ENCODE measurements at regions not wholly inside any gene's neighbourhood (a gene's known extent, or its start where the extent isn't known, plus 50 kb on each side); places are given as distances from the start of the nearest gene placed in this dataset.

DNA sequence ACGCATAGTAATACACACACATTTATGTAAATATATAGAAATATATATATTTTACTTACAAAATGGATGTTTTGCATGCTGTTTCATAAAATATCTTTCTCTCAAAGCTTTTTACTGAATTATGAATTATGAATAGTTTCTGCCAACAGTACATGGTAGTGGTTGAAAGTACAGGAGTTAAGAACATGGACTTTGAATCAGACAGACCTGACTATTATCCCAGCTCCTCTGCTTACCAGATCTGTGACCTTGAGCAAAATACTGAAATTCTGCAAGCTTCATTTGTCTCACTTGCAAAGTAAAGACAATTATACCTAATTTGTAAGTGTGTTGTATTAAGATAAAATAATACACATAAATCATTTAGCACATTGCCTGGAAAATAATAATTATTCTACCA lies 459.5 kb downstream of the EPM2A start:
- H3K36me3 ChIP-seq, result no peaks in the 10 kb centered on the region
- ATAC-seq (no peak), DNase-seq (no peak), FAIRE-seq (no peak)
- H3K4me3 ChIP-seq, result no peak overlapping the region
- no peaks in the 10 kb centered on the region for H3K4me1 ChIP-seq
- no peaks in the 10 kb centered on the region for H3K27me3 ChIP-seq
- WGBS, 2 donors, result 90% methylated on average over 1 of the region's 1 CpG
- H3K9me3 ChIP-seq, result no peaks in the 10 kb centered on the region
- TF ChIP-seq, protein P1, sequence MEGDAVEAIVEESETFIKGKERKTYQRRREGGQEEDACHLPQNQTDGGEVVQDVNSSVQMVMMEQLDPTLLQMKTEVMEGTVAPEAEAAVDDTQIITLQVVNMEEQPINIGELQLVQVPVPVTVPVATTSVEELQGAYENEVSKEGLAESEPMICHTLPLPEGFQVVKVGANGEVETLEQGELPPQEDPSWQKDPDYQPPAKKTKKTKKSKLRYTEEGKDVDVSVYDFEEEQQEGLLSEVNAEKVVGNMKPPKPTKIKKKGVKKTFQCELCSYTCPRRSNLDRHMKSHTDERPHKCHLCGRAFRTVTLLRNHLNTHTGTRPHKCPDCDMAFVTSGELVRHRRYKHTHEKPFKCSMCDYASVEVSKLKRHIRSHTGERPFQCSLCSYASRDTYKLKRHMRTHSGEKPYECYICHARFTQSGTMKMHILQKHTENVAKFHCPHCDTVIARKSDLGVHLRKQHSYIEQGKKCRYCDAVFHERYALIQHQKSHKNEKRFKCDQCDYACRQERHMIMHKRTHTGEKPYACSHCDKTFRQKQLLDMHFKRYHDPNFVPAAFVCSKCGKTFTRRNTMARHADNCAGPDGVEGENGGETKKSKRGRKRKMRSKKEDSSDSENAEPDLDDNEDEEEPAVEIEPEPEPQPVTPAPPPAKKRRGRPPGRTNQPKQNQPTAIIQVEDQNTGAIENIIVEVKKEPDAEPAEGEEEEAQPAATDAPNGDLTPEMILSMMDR (IDR thresholded peaks at IDR 0.05), result no peak
- no peak overlapping the region for H3K27ac ChIP-seq
- intact Hi-C loops (cut with DNase I), result no loop called here

DNA sequence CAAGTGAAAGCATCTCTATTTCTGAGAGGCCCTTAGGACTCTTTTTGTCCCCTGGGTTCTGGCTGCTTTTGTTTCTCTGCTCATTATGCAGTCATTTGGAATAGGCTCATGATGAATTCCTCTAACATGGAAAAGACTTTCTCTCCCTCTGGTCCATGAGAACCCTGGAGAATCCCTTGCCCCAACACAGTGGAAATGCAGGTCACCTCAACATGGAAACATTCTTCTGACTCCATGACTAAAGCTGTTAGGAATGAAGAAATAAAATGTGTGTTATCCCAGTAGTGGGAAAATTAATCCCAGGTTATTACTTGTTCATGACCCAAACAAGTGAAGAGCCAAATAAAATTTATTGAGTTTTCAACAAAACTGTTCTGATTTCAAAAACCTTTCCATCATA lies 458.6 kb downstream of the EPM2A start:
- no peak overlapping the region for H3K4me3 ChIP-seq
- H3K27me3 ChIP-seq, result no peaks in the 10 kb centered on the region
- H3K27ac ChIP-seq, result no peak overlapping the region
- no peaks in the 10 kb centered on the region for H3K36me3 ChIP-seq
- ATAC-seq (no peak), DNase-seq (no peak), FAIRE-seq (no peak)
- H3K9me3 ChIP-seq, result no peaks in the 10 kb centered on the region
- TF ChIP-seq, protein P1 (IDR thresholded peaks at IDR 0.05), result no peak
- intact Hi-C loops (cut with DNase I), result no loop called here
- H3K4me1 ChIP-seq, result no peaks in the 10 kb centered on the region

DNA sequence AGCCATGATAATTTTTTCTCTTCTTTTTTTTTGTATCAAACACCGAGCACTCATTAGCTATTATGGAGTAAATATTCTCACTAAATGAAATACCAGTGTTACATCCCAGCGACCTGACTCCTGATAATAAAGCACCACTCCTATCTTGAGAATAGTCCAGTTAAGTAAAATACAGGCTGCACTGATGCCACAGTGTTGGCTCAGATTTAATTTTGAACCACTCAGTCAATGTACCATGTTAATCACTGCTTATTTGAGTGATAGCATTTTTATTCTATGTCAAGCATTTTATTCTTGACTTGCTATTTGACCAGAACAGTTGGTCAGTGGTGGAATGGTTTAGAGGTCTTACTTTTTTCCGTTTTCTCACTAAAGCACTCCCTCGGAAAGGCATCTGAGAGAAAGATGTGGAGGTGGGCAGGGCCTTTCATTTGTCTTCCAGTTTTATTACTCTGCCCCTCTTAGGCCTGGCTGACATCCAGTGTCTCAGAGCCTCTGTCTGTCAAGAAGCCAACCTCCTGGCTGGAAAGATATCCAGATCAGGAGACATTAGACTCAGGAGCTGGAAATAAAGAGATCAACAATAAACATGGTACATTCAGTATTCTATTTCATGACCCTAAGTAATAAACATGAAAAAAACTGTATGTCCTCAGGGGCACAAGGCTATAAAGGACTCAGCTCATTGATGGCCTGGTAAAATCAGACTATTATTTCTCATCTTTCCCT lies 457.8 kb downstream of the EPM2A start:
- Histone ChIP-seq H3K27ac (no peak overlapping the region), H3K9me3 (no peaks in the 10 kb centered on the region), H3K4me3 (no peak overlapping the region), H3K27me3 (no peaks in the 10 kb centered on the region), H3K36me3 (no peaks in the 10 kb centered on the region), H3K4me1 (no peaks in the 10 kb centered on the region)
- WGBS, 2 donors, result 85 to 91% methylated on average over 4 of the region's 4 CpGs
- DNase-seq (no peak), FAIRE-seq (no peak), ATAC-seq (no peak)
- intact Hi-C loops (cut with DNase I), result no loop called here
- TF ChIP-seq, protein P1 (IDR thresholded peaks at IDR 0.05), result no peak

DNA sequence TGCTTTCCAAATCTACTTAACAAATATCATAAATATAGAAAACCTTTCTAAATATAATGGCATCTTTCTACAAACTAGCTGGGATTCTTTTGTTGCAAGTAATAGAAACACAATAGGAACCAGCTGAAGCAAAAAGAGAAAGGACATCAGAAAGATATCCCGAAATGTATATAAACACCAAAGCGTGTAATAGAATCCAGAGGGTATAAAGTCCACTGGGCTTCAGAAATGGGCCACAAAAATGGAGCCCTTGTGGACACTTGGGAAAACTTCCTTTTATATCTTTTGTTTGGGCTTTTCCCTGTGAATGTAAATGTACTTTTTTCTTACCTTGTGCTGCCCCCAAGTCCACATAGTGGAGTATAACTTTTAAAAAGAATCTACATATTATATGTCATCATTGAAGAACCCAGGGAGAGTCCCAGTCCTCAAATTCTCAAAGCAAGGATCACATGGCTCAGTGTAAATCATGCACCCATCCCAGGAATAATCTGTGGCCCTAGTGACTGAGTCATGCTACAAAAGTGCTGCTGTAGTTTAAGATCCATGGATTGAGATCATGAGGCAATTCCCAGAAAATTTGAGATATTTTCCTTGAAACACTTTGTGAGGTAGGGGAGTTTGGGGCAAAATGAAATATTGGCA lies 457.0 kb downstream of the EPM2A start:
- H3K4me1 ChIP-seq, result no peaks in the 10 kb centered on the region
- TF ChIP-seq, protein P1 (IDR thresholded peaks at IDR 0.05), result no peak
- no peaks in the 10 kb centered on the region for H3K27me3 ChIP-seq
- 72 to 82% methylated on average over 2 of the region's 2 CpGs for WGBS, 2 donors
- H3K4me3 ChIP-seq, result no peak overlapping the region
- H3K36me3 ChIP-seq, result no peaks in the 10 kb centered on the region
- intact Hi-C loops (cut with DNase I), result no loop called here
- no peaks in the 10 kb centered on the region for H3K9me3 ChIP-seq
- no peak for DNase-seq
- ATAC-seq, result no peak
- no peak overlapping the region for H3K27ac ChIP-seq
- no peak for FAIRE-seq

DNA sequence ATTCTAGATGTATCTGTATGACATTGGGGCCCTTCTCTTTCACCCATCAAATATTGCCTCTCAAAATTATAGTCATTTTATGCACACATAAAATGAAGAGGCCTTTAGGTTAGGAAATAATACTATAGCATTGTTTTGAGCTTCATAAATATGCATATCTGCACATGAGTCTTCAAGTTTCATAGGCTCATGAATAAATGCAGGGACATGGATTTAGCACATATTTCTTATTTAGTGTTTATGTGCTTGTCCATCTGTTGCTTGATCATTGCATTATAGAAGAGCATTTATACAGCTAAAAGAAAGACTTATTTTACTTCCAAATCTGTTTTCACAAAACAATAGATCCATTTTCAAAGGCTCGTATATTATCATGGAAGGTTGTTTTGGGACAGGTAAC lies 455.8 kb downstream of the EPM2A start:
- TF ChIP-seq, protein P1 (IDR thresholded peaks at IDR 0.05), result no peak
- H3K4me1 ChIP-seq, result no peaks in the 10 kb centered on the region
- FAIRE-seq, result no peak
- H3K4me3 ChIP-seq, result no peak overlapping the region
- DNase-seq, result no peak
- H3K36me3 ChIP-seq, result no peaks in the 10 kb centered on the region
- intact Hi-C loops (cut with DNase I), result no loop called here
- no peaks in the 10 kb centered on the region for H3K27me3 ChIP-seq
- no peak overlapping the region for H3K27ac ChIP-seq
- 83 to 89% methylated on average over 1 of the region's 1 CpG for WGBS, 2 donors
- no peaks in the 10 kb centered on the region for H3K9me3 ChIP-seq
- no peak for ATAC-seq
